ENCODE measurements at regions not wholly inside any gene's neighbourhood (a gene's known extent, or its start where the extent isn't known, plus 50 kb on each side); places are given as distances from the start of the nearest gene placed in this dataset.

DNA sequence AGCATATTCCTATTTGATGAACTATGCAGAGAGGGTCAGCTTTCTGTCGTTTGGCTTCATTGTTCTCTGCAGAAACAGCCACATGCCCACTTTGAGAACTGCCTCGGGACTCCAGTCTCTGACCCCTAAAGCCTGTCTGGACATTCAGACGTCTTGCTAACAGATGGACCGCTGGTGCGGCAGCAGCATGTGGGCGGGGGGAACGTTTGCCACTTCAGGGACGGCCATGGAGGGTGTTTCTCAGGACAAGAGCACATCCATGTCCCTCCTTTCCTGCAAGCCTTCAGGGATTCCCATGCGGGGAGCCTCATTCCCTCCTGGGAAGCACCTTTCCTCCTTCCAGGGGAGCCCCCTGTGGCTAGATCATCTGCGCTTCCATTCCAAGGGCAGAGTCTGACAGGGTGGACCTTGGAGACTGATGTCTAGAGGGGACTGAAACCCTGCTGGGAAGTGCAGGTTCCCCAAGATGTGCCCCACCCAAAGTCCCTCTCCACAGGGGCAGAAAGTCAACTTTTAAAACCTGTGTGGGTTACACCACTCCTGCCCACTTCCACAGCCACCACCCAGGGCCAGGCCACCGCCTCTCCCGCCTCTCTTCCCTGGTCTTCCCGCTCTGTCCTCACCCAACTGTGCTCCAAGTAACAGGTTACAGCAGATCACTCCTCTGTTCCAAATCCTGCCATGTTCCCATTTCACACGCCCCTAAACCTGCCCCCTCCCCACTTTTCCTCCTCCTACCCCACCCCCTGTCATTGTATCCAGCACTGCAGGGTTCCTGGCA is 94.8 kb upstream of the PMEPA1 start:
- H3K4me3 ChIP-seq (replicated peaks in 1 of 2; ENCODE audit: low read depth in 1 of 2, low read length in 2 of 2), result no peak overlapping the region
- H3K9me3 ChIP-seq (ENCODE audit: control insufficient read depth in 1 of 2, insufficient read depth in 1 of 2, low read depth in 1 of 2, low read length in 2 of 2), result no peaks in the 10 kb centered on the region
- H3K27ac ChIP-seq (ENCODE audit: low read depth, low read length), result no peak overlapping the region
- no peaks in the 10 kb centered on the region for H3K4me1 ChIP-seq (ENCODE audit: control insufficient read depth in 1 of 2, insufficient read depth in 2 of 2, low read length in 2 of 2)
- no peak overlapping the region for H3K4me2 ChIP-seq (ENCODE audit: low read length)
- CTCF ChIA-PET, result no interaction called here
- RAD21 ChIA-PET (ENCODE audit: low non-redundant PET in 1 of 2, low total read pairs in 2 of 2, uncharacterized antibody in 2 of 2, unreplicated experiment in 2 of 2), result no interaction called here
- no peaks in the 10 kb centered on the region for H3K36me3 ChIP-seq (ENCODE audit: control insufficient read depth in 1 of 2, insufficient read depth in 2 of 2, low read length in 2 of 2)
- no peak for TF ChIP-seq EZH2phosphoT487 (IDR thresholded peaks at IDR 0.05; ENCODE audit: borderline replicate concordance)
- TF ChIP-seq, protein P1, sequence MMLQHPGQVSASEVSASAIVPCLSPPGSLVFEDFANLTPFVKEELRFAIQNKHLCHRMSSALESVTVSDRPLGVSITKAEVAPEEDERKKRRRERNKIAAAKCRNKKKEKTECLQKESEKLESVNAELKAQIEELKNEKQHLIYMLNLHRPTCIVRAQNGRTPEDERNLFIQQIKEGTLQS (IDR thresholded peaks at IDR 0.05), result no peak
- TF ChIP-seq SP1 (IDR thresholded peaks at IDR 0.05; ENCODE audit: low read depth), result no peak
- TF ChIP-seq CEBPB (IDR thresholded peaks at IDR 0.05; ENCODE audit: low read depth), result no peak
- TF ChIP-seq EGR1 (IDR thresholded peaks at IDR 0.05; ENCODE audit: low read depth), result no peak
- no peak for TF ChIP-seq EZH2 (IDR thresholded peaks at IDR 0.05)
- TF ChIP-seq YY1 (IDR thresholded peaks at IDR 0.05; ENCODE audit: extremely low read depth, insufficient replicate concordance, low read depth, low read length), result no peak
- TF ChIP-seq FOSL1 (IDR thresholded peaks at IDR 0.05; ENCODE audit: low read depth), result no peak
- no peak for TF ChIP-seq TCF7L2 (IDR thresholded peaks at IDR 0.05; ENCODE audit: borderline replicate concordance, extremely low read depth, insufficient read depth, insufficient read length)
- no peak for TF ChIP-seq ELF1 (IDR thresholded peaks at IDR 0.05; ENCODE audit: borderline replicate concordance, low read depth)
- no peak for TF ChIP-seq SRF (IDR thresholded peaks at IDR 0.05; ENCODE audit: low read depth)
- TF ChIP-seq, protein P2, sequence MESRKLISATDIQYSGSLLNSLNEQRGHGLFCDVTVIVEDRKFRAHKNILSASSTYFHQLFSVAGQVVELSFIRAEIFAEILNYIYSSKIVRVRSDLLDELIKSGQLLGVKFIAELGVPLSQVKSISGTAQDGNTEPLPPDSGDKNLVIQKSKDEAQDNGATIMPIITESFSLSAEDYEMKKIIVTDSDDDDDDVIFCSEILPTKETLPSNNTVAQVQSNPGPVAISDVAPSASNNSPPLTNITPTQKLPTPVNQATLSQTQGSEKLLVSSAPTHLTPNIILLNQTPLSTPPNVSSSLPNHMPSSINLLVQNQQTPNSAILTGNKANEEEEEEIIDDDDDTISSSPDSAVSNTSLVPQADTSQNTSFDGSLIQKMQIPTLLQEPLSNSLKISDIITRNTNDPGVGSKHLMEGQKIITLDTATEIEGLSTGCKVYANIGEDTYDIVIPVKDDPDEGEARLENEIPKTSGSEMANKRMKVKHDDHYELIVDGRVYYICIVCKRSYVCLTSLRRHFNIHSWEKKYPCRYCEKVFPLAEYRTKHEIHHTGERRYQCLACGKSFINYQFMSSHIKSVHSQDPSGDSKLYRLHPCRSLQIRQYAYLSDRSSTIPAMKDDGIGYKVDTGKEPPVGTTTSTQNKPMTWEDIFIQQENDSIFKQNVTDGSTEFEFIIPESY (IDR thresholded peaks at IDR 0.05; ENCODE audit: extremely low read depth, insufficient replicate concordance, low read length), result no peak
- no peak for TF ChIP-seq ZFX (IDR thresholded peaks at IDR 0.05)
- no peak for TF ChIP-seq ZNF274 (IDR thresholded peaks at IDR 0.05; ENCODE audit: low read depth, low read length)
- no peak for TF ChIP-seq POLR2AphosphoS5 (IDR thresholded peaks at IDR 0.05; ENCODE audit: low read depth, low read length)
- ATAC-seq (no peak), DNase-seq (ENCODE audit: low read depth, low spot score) (no peak)
- no peaks in the 10 kb centered on the region for H3K79me2 ChIP-seq (ENCODE audit: insufficient read depth, low read length)
- H3K9ac ChIP-seq (ENCODE audit: low read length), result no peak overlapping the region
- H3K27me3 ChIP-seq (ENCODE audit: insufficient read depth, low read length), result peaks cover 34% of the 10 kb centered on the region
- no peaks in the 10 kb centered on the region for H4K20me1 ChIP-seq (ENCODE audit: insufficient read depth)
- BruUV-seq (replicated peaks), result no TSS peak
- intact Hi-C loops (cut with micrococcal nuclease), result no loop called here
- H2AFZ ChIP-seq (ENCODE audit: low read depth, low read length, poor library complexity, severe bottlenecking), result no peak overlapping the region
- no peaks in the 10 kb centered on the region for H3K9me2 ChIP-seq (ENCODE audit: insufficient read depth)
- POLR2A ChIA-PET, result no interaction called here

Measured in HCT116 (cell line).